MCF 10A (cell line): ENCODE measurements at regions not wholly inside any gene's neighbourhood (a gene's known extent, or its start where the extent isn't known, plus 50 kb on each side); places are given as distances from the start of the nearest gene placed in this dataset.

Experiments used
- BruUV-seq: library from RNA; stranded (reverse); fragments of 400-500 nt; replicated peaks from 2 replicates; lab custom pipeline; 2021; lab: Mats Ljungman, UMichigan
- CTCF ChIA-PET: fragments of 300-600 bp; sonication (Branson Sonifier 250); formaldehyde crosslinking; extraction: SDS; loops from one replicate; lab custom pipeline; 2021; ENCODE audit warnings: antibody characterized with exemption, inconsistent platforms; lab: Yijun Ruan, JAX
- POLR2A ChIA-PET: fragments of 300-600, 350-650 bp; sonication (Branson Sonifier 250); formaldehyde crosslinking; extraction: SDS; loops from one replicate; lab custom pipeline; 2020; ENCODE audit warnings: antibody characterized with exemption, inconsistent platforms; lab: Yijun Ruan, JAX
- DNase-seq: peaks from one replicate; pipeline ENCODE4 v3.0.0-alpha.2; 2018; ENCODE audit not compliant: unreplicated experiment
- H3K27ac Mint-ChIP-seq: one replicate; pipeline ENCODE4 v1.8.0; 2022; ENCODE audit warnings: mild to moderate bottlenecking, low read depth, mixed read lengths; ENCODE audit not compliant: unreplicated experiment
- H3K27me3 Mint-ChIP-seq: one replicate; pipeline ENCODE4 v1.8.0; 2022; ENCODE audit warnings: mixed read lengths; ENCODE audit not compliant: insufficient read depth, unreplicated experiment
- H3K36me3 Mint-ChIP-seq: one replicate; pipeline ENCODE4 v1.8.0; 2022; ENCODE audit warnings: mild to moderate bottlenecking, moderate library complexity, mixed read lengths; ENCODE audit not compliant: insufficient read depth, unreplicated experiment
- H3K4me1 Mint-ChIP-seq: one replicate; pipeline ENCODE4 v1.8.0; 2022; ENCODE audit warnings: mixed read lengths; ENCODE audit not compliant: insufficient read depth, unreplicated experiment
- H3K4me3 Mint-ChIP-seq: one replicate; pipeline ENCODE4 v1.8.0; 2022; ENCODE audit warnings: mild to moderate bottlenecking, moderate library complexity, mixed read lengths; ENCODE audit not compliant: unreplicated experiment
- H3K9me3 Mint-ChIP-seq: one replicate; pipeline ENCODE4 v1.8.0; 2022; ENCODE audit warnings: mixed read lengths; ENCODE audit not compliant: unreplicated experiment
- CTCF ChIP-seq: fragments of 200-600 bp; IDR thresholded peaks from one replicate; pipeline ENCODE4 v1.8.0; 2022; ENCODE audit warnings: antibody characterized with exemption, mild to moderate bottlenecking; ENCODE audit not compliant: unreplicated experiment
- intact Hi-C: fragments of 100-400 bp; cut with micrococcal nuclease; formaldehyde crosslinking; loops from 2 replicates; pipeline ENCODE4 v1.14.1; 2022

GRCh38 chr10:128995676-128996075 is 471.4 kb upstream of the MGMT start:
- TF ChIP-seq CTCF = no peak
- DNase-seq = no peak
- no TSS peak for BruUV-seq
- H3K9me3 Mint-ChIP-seq = peaks cover 5% of the 10 kb centered on the region
- no peaks in the 10 kb centered on the region for H3K27me3 Mint-ChIP-seq
- H3K36me3 Mint-ChIP-seq = no peaks in the 10 kb centered on the region
- no peak overlapping the region for H3K27ac Mint-ChIP-seq
- ChIA-PET CTCF (interaction anchor here (0.6 to 1.3 kb wide), 2 partner anchors 151 to 337 kb away, joined by 3 read pairs; no protein-coding TSS in a partner anchor), POLR2A (no interaction called here)
- intact Hi-C loops = no loop called here
- no peak overlapping the region for H3K4me3 Mint-ChIP-seq
- no peaks in the 10 kb centered on the region for H3K4me1 Mint-ChIP-seq

GRCh38 chr10:128996092-128996491 is 470.9 kb upstream of the MGMT start:
- intact Hi-C loops = no loop called here
- CTCF ChIA-PET = interaction anchor here (1.3 kb wide), 1 partner anchor 336 kb away, joined by 3 read pairs; no protein-coding TSS in a partner anchor
- H3K4me1 Mint-ChIP-seq = no peaks in the 10 kb centered on the region

GRCh38 chr10:128998101-128998805 is 468.8 kb upstream of the MGMT start:
- intact Hi-C loops = no loop called here
- POLR2A ChIA-PET = no interaction called here
- peaks cover 5% of the 10 kb centered on the region for H3K9me3 Mint-ChIP-seq
- no peak for TF ChIP-seq CTCF
- H3K27me3 Mint-ChIP-seq = no peaks in the 10 kb centered on the region
- CTCF ChIA-PET = interaction anchor here (0.6 to 0.7 kb wide), 2 partner anchors 825 to 940 kb away, joined by 3 read pairs; no protein-coding TSS in a partner anchor
- no peaks in the 10 kb centered on the region for H3K4me1 Mint-ChIP-seq
- H3K36me3 Mint-ChIP-seq = no peaks in the 10 kb centered on the region
- H3K4me3 Mint-ChIP-seq = no peak overlapping the region
- H3K27ac Mint-ChIP-seq = no peak overlapping the region
- no peak for DNase-seq
- no TSS peak for BruUV-seq

More at GRCh38 chr10:128996092-128996491, 470.9 kb upstream of the MGMT start:
- TF ChIP-seq CTCF = no peak
- no peaks in the 10 kb centered on the region for H3K36me3 Mint-ChIP-seq
- peaks cover 5% of the 10 kb centered on the region for H3K9me3 Mint-ChIP-seq
- POLR2A ChIA-PET = no interaction called here
- no TSS peak for BruUV-seq
- H3K27me3 Mint-ChIP-seq = no peaks in the 10 kb centered on the region
- H3K27ac Mint-ChIP-seq = no peak overlapping the region
- H3K4me3 Mint-ChIP-seq = no peak overlapping the region
- no peak for DNase-seq

- Mint-ChIP-seq H3K4me3 (no peak overlapping the region), H3K36me3 (no peaks in the 10 kb centered on the region), H3K27me3 (no peaks in the 10 kb centered on the region), H3K27ac (no peak overlapping the region), H3K9me3 (peaks cover 7% of the 10 kb centered on the region), H3K4me1 (no peaks in the 10 kb centered on the region)
- ChIA-PET POLR2A (no interaction called here), CTCF (no interaction called here)
- no TSS peak for BruUV-seq
- intact Hi-C loops = no loop called here
- DNase-seq = no peak
- no peak for TF ChIP-seq CTCF
Observed at GRCh38 chr10:129004398-129004797, 462.6 kb upstream of the MGMT start.
